ENCODE measurements at regions not wholly inside any gene's neighbourhood (a gene's known extent, or its start where the extent isn't known, plus 50 kb on each side); places are given as distances from the start of the nearest gene placed in this dataset.

DNA sequence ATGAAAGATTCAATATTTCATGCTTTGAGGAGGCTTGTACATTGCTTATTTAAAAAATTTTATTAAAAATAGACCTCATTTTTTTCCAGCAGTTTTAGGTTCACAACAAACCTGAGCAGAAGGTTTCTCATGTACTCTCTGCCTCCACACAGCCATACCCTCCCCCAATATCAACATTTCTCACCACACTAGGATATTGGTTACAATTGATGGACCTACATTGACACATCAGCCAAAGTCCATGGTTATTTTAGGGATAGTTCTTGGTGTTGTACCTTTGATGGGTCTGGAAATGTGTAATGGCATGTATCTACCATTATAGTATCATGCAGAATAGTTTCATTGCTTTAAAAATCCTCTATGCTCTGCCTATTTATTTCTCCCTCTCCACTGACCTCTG lies 611.0 kb downstream of the KCTD8 start:
- no peak for DNase-seq

GRCh38 chr4:43842594-43842993 lies 606.0 kb downstream of the KCTD8 start:
- no peak for DNase-seq

- no peak for DNase-seq
Observed at GRCh38 chr4:43843501-43843900, 605.1 kb downstream of the KCTD8 start.

- no peak for DNase-seq
Observed at GRCh38 chr4:43846111-43846587, 602.5 kb downstream of the KCTD8 start.

DNA sequence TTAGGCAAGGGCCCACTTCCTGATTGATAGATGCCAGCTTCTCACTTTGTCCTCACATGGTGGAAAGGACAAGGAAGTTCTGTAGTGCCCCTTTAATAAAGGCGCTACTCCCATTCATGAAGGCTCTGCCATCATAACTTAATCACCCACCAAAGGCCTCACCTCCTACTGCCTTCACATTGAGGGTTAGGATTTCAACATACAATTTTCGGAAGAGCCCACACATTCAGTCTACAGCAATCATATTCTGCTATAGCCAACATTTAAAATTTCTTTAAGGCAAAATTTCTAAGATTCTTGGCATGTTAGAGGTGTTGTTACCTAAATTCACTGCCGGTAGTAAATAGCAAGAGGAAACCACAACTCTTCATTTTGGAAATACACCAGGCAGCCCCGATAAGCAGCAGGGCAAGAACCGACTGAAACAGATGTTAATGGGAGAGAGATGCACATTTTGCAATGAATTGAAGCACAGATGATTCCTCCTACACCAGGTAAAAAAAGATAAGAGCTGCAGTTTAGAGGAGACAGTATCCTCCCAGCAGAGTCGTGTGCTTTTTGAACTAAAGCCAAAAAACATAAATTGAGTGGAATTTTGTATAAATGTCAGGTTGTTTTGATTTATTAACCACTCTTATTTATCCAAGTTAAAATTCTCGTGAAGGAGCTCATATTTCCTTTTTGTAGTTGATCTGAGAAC lies 594.9 kb downstream of the KCTD8 start:
- DNase-seq: no peak

DNA sequence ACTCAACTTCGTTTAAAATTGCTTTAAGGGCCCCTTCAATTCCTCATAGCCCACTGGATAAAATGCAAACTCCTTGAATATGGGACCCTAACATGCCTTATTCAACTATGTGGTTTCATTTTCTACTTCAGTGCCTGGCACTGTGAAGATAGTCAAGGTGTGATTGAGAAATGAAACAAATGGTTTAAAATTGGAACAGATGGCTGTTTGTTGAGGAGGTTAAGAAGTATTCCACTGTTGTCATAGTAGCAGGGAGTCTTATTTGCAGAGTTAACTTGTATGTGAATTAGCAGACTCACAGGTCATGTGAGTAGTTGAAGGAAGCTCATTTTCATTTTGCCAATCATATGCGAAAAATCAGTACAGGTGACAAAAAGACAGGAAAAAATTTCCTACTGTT lies 593.3 kb downstream of the KCTD8 start:
- DNase-seq: no peak

DNA sequence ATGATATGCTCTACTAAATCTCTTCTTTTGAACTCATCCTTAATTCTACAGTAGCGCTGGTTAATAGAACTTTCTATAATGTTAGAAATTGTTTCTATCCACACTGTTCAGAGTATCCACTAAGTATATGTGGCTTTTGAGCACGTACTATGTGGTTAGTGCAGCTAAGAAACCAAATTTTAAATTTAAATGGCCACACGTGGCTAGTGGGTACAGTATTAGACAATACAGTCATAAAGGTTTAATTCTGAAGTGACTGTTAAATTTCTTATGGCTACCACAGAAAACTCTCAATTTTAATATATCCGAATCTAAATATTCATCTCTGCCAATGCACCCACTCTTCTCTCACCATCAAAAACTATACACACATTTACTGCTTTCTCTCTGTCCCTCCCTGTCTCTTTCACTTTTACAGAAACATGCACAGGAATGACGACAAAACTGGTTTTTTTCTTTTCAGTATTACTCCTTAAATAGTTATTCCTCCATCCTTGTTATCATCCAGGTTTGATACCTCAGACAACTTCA lies 583.9 kb downstream of the KCTD8 start:
- DNase-seq: no peak

DNA sequence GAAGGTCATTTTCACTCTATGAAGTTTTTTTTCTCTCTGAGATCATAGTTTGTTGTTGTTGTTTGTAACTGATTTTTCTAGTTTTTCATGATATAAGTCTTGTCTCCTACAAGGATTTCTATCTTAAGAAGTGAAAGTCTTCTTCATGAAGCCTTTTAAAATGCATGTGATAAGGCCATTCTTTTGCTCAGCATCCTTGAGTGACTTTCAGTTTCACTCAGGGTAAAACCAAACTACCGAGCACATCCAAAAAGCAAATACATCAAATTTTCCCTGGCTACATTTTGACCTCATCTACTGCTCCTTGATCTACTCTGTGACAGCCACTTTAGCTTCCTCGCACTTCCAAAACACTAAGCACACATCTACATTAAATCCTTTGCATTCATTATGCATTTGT lies 580.7 kb downstream of the KCTD8 start:
- DNase-seq: no peak

DNA sequence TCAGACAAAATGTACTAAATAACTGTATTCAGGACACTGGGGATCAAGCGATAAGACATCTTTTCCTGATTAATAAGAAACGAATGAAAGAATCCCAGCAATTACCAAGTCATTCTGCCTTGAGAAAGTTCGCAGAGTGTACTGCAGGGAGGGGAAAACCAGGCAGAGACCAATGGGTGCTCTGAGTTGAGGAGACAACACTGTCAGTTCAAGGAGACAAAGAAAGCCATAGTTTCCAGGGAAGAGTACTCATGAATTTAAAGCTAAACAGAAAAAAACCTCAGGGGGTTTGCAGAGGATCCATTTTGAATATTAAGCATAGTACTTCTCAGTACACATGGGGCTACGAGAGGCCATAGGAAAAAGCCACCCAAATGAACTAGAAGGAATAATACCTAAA lies 573.0 kb downstream of the KCTD8 start:
- DNase-seq: no peak

DNA sequence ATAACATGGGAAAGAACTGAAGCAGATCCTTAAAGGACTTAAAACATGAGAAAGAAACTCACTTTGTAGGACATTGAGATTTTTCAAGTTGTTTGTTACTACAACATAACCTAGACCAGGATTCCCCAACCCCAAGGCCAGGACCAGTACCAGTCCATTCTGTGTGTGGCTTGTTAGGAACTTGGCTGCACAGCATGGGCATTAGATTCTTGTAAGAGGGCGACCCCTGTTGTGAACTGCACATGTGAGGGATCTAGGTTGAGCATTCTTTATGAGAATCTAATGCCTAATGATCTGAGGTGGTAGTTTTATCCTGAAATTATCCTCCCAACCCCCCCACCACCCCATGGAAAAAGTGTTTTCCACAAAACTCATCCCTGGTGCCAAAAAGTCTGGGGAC lies 566.1 kb downstream of the KCTD8 start:
- DNase-seq: no peak

GRCh38 chr4:43886196-43886595 lies 562.4 kb downstream of the KCTD8 start:
- DNase-seq: no peak

GRCh38 chr4:43898836-43899235 lies 549.8 kb downstream of the KCTD8 start:
- no peak for DNase-seq

DNA sequence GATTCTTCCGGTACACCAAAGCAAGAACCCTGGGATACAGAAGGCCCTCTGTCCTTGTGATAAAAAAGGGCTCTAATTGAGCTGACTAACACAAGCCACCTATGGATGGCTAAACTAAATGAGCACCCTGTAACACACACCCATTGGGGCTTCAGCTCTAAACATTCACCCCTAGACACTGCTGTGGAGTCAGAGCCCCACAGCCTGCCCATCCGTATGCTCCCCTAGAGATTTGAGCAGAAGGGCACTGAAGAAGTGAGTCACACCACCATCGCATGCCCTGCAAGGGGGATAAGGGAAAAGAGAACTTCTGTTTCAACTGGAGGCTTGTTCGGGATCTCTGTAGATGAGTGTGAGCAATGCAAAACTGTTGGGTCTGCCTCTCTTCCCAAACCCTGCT lies 545.2 kb downstream of the KCTD8 start:
- DNase-seq: no peak

GRCh38 chr4:43918377-43918776 lies 530.2 kb downstream of the KCTD8 start:
- DNase-seq: no peak

DNA sequence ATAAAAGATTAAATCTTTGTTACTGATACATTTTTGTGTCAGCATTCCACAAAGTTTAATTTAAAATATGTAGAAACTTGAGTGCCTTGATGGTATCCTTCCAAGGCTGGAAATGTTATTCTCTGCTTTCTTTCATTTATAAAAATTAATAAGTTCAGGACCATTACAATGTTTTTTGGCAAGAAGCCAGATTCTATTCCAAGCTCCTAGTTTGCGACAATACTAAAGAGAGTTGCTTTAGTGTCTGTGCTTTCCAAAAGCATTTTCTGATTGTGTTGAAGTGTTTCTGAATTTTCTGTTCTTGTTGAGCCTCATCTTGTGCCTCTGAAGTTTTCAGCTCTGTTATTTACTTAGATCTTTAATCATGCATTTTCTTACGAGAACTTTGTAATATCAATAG lies 516.2 kb downstream of the KCTD8 start:
- no peak for DNase-seq

- DNase-seq: no peak
Observed at GRCh38 chr4:43943998-43944397, 504.6 kb downstream of the KCTD8 start.

DNA sequence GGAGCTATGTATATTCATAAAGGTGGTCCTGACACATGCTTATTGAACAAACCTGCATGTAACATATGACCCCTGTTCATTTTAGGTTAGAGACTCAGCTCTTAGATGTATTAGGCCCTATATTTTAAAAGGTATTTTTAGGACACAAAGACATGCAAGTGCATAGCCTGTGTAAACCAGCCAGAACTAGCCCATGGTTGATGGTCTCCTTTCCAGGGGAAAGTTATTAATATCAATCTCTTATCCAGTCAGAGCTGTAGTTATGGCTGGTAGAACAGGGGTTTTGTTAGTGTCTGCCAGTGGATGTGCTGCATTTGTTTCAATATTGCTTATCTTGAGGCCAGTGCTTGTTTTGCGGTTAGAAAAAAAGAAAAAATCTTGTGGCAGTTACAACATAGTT lies 488.6 kb downstream of the KCTD8 start:
- no peak for DNase-seq

DNA sequence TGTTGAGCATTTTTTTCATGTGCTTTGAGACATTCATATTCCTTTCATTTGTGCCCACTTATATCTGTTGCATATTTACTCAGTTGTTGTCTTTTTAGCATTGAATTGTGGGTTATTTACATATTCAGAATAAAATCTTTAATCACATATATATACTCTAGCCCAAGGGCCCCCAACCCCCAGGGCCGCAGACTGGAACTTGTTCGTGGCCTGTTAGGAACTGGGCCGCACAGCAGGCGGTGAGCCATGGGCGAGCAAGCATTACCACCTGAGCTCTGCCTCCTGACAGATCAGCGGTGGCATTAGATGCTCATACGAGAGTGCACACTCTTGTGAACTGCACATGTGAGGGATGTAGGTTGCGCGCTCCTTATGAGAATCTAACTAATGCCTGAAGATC lies 480.6 kb downstream of the KCTD8 start:
- DNase-seq: no peak

DNA sequence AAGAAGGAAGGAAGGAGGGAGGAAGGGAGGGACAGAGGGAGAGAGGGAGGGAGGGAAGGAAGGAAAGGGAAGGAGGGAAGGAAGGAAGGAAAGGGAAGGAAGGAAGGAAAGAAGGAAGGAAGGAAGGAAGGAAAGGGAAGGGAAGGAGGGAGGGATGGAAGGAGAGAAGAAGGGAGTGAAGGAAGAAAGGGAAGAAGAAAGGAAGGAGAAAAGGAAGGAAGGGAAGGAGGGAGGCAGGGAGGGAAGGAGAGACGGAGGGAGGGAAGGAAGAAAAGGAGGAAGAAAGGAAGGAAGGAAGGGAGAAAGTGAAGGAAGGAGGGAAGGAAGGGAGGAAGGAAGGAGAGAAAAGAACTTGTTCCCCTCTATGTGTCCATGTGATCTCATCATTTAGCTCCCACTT lies 465.0 kb downstream of the KCTD8 start:
- no peak for DNase-seq

- no peak for DNase-seq
Observed at GRCh38 chr4:43987331-43987944, 461.2 kb downstream of the KCTD8 start.

GRCh38 chr4:43990551-43990950 lies 458.1 kb downstream of the KCTD8 start:
- DNase-seq: no peak

DNA sequence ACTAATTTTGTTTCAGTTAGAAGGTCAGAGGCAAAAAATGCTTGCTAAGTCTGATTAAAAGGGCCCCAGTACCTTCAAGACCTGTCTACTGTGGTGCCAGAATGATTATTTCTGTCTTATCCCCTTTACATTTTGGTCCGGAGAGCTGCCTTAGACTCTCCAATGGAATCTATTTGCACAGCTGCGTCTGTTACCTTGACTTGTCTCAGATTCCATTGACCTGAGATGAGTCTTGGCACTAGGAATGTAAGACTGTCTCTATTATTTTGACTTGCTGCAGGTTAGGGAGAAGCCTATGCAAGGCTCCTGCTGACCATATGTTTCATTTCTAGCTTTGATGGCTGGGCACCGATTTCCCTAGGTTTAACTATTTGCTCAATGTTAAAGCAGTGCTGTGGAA lies 457.6 kb downstream of the KCTD8 start:
- no peak for DNase-seq

- DNase-seq: no peak
Observed at GRCh38 chr4:43992552-43992951, 456.1 kb downstream of the KCTD8 start.

DNA sequence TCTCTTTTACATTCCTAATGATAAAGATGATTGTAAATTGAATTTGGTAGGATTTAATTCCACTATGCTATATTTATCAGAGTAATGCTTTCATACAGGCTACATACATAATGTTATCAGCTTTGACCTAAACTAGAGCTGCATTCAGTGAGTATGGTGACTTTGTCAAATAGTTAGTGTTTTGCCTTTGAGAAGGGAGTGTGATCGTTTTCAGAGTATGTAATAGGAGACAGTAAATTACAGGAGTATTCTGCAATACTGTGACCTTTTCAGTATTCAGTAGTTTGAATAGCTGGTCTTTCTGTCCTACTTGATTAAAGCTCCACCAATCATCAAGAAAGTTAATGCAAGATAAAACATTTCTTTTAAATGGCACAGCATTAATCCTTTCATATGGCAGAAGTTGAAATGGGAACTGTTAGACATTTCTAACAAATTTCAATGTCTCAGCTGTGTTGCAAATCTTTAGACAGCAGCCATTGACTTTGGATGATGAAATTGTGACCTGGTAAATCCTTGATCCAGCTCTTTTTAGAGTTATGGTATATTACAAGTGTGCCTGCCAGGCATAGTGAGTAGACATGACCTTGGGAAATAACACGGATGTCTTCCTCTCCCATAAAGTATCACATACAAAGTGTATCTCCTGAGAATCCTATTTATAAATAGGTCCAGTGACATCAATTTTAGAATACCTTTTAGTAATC lies 455.3 kb downstream of the KCTD8 start:
- DNase-seq: no peak

All from inflammatory macrophage treated with lipopolysaccharide for 1 hour (primary cell).